ENCODE measurements at regions not wholly inside any gene's neighbourhood (a gene's known extent, or its start where the extent isn't known, plus 50 kb on each side); places are given as distances from the start of the nearest gene placed in this dataset.

DNA sequence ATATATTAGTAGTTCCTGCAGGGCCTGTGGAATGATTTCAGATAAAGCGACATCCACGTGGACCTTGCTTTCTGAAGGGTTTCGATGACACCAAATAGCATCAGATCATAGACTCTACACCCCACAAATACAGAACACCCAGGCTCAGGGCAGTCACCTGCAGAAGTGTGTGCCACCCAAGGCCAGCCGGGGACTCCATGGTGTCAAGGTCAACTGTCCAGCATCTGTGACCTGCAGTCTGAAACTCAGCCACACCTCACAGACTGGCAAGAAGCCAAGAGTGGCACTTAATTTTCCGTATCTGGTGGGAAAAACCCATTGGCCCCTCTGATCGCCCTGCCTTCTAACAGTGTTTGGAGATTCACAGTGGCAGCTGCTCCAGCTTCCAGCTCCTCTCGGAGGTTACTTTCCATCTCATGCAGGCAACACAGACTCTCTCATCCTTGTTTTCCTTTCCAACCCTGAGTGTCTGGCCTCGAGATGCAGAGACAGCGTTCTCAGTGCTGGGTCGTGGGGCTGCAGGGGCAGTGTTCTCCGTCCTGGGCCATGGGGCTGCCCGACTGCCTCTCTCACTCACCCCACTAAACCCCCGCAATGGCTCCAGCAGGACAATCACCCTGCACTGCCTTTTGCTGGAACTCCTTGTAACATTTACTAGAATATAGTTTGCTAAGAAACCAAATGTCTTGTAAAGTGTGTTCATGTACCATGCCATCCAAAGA, 221.9 kb downstream of the IRX2 start:
- Histone ChIP-seq H3K4me1 (no peaks in the 10 kb centered on the region), H3K27me3 (no peaks in the 10 kb centered on the region), H3K4me3 (no peak overlapping the region), H3K36me3 (no peaks in the 10 kb centered on the region), H3K9me3 (peaks cover 0 to 8% (median 3%) of the 10 kb centered on the region in 4 donors), H3K27ac (no peak overlapping the region)
- ATAC-seq (ENCODE audit: low FRiP score in 2 of 2) (no peak), DNase-seq (no peak)
- WGBS, 2 donors, result 76% methylated on average over 11 to 13 of the region's 13 CpGs
- TF ChIP-seq EP300 (IDR thresholded peaks at IDR 0.05) (no peak), POLR2A (IDR thresholded peaks at IDR 0.05) (no peak), POLR2AphosphoS5 (IDR thresholded peaks at IDR 0.05) (no peak)
- TF ChIP-seq, protein P1, sequence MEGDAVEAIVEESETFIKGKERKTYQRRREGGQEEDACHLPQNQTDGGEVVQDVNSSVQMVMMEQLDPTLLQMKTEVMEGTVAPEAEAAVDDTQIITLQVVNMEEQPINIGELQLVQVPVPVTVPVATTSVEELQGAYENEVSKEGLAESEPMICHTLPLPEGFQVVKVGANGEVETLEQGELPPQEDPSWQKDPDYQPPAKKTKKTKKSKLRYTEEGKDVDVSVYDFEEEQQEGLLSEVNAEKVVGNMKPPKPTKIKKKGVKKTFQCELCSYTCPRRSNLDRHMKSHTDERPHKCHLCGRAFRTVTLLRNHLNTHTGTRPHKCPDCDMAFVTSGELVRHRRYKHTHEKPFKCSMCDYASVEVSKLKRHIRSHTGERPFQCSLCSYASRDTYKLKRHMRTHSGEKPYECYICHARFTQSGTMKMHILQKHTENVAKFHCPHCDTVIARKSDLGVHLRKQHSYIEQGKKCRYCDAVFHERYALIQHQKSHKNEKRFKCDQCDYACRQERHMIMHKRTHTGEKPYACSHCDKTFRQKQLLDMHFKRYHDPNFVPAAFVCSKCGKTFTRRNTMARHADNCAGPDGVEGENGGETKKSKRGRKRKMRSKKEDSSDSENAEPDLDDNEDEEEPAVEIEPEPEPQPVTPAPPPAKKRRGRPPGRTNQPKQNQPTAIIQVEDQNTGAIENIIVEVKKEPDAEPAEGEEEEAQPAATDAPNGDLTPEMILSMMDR (IDR thresholded peaks at IDR 0.05), result no peak

DNA sequence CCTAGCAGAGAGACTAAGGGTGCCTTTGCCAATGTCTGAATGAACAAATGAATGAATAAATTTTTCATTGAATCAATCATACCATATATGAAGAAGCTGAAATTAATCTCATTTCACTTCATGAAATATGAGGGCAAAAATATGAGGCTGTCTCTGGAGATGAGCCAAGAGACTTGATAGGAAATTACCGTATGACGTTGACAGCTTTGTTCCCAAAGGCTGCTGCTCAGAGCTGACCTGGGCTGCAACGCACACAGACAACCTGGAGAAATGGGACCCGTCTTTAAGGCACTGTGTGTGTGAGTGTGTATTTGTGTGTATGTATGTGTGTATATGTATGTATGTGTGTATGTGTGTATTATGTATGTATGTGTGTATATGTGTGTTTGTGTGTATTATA, 226.1 kb downstream of the IRX2 start:
- Histone ChIP-seq H3K9me3 (no peaks in the 10 kb centered on the region), H3K27ac (no peak overlapping the region), H3K36me3 (no peaks in the 10 kb centered on the region), H3K4me3 (no peak overlapping the region), H3K27me3 (no peaks in the 10 kb centered on the region), H3K4me1 (no peaks in the 10 kb centered on the region)
- no peak for DNase-seq
- WGBS, 2 donors, result 54 to 62% methylated on average over 4 of the region's 4 CpGs
- TF ChIP-seq POLR2AphosphoS5 (IDR thresholded peaks at IDR 0.05) (no peak), POLR2A (IDR thresholded peaks at IDR 0.05) (no peak), EP300 (IDR thresholded peaks at IDR 0.05) (no peak)
- TF ChIP-seq, protein P1 (IDR thresholded peaks at IDR 0.05), result no peak
- no peak for ATAC-seq (ENCODE audit: low FRiP score in 2 of 2)

DNA sequence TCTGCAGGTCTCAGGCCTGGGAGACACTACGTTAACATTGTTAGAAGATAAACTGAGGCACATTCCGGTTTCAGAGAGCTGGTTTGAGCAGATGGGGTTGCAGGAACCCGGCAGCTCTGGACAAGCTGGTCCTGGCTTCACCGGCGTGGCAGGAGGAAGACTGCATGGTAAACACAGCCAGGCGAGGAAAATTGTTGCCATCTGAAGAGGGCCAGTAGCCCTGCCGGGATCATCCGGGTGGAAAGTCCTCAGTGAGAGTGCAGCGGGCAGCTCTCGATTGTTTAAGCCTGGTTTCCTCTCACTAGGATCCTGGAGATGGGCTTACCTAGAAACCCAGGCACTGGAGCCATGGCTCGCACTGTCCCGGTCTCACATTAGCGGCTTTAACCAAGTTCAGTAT, 226.9 kb downstream of the IRX2 start:
- TF ChIP-seq, protein P1 (IDR thresholded peaks at IDR 0.05), result no peak
- TF ChIP-seq POLR2AphosphoS5 (IDR thresholded peaks at IDR 0.05) (no peak), EP300 (IDR thresholded peaks at IDR 0.05) (no peak), POLR2A (IDR thresholded peaks at IDR 0.05) (no peak)
- Histone ChIP-seq H3K27ac (no peak overlapping the region), H3K9me3 (no peaks in the 10 kb centered on the region), H3K4me1 (no peaks in the 10 kb centered on the region), H3K27me3 (no peaks in the 10 kb centered on the region), H3K36me3 (no peaks in the 10 kb centered on the region), H3K4me3 (no peak overlapping the region)
- no peak for ATAC-seq (ENCODE audit: low FRiP score in 2 of 2)
- DNase-seq, result no peak
- 80 to 88% methylated on average over 10 to 13 of the region's 13 CpGs for WGBS, 2 donors

DNA sequence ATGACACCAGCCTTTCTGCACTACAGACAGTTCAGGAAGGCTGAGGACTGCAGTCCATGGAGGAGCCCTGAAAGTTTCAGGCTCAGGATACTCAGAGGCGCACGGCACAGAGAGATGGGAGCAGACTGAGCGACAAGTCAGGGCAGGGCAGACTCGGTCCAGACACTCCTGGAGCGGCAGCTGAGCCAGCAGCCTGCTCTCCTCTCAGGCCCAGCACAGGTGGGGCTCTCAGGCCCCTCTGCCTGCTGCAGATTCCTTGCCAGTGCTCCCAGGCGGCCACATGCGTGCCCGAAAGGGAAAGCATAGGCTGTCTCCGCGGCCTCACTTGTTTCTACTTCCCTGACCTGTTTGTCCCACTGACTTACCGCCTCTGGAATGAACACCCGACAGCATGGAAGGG, 228.3 kb downstream of the IRX2 start:
- TF ChIP-seq POLR2AphosphoS5 (IDR thresholded peaks at IDR 0.05), result no peak
- TF ChIP-seq, protein P1 (IDR thresholded peaks at IDR 0.05), result no peak
- no peak for TF ChIP-seq EP300 (IDR thresholded peaks at IDR 0.05)
- TF ChIP-seq POLR2A (IDR thresholded peaks at IDR 0.05), result no peak
- WGBS, 2 donors, result 81 to 86% methylated on average over 12 of the region's 12 CpGs
- DNase-seq (no peak), ATAC-seq (ENCODE audit: low FRiP score in 2 of 2) (no peak)
- no peaks in the 10 kb centered on the region for H3K9me3 ChIP-seq
- H3K4me3 ChIP-seq, result no peak overlapping the region
- no peaks in the 10 kb centered on the region for H3K27me3 ChIP-seq
- H3K36me3 ChIP-seq, result no peaks in the 10 kb centered on the region
- H3K4me1 ChIP-seq, result no peaks in the 10 kb centered on the region
- H3K27ac ChIP-seq, result no peak overlapping the region

DNA sequence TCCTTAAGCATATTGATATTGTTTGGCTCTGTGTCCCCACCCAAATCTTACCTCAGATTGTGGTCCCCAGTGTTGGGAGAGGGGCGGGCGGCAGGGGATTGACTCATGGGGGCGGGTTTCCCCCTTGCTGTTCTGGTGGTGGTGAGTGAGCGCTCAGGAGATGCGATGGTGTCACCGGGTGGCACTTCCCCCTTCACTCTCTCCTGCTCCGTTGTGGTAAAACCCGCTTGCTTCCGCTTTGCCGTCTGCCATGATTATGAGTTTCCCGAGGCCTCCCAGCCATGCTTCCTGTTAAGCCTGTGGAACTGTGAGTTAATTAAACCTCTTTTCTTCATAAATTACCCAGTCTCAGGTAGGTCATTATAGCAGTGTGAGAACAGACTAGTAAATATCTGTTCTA, 229.1 kb downstream of the IRX2 start:
- no peaks in the 10 kb centered on the region for H3K36me3 ChIP-seq
- H3K27ac ChIP-seq, result no peak overlapping the region
- H3K9me3 ChIP-seq, result no peaks in the 10 kb centered on the region
- DNase-seq (no peak), ATAC-seq (ENCODE audit: low FRiP score in 2 of 2) (no peak)
- no peaks in the 10 kb centered on the region for H3K4me1 ChIP-seq
- TF ChIP-seq EP300 (IDR thresholded peaks at IDR 0.05) (no peak), POLR2A (IDR thresholded peaks at IDR 0.05) (no peak), POLR2AphosphoS5 (IDR thresholded peaks at IDR 0.05) (no peak)
- TF ChIP-seq, protein P1 (IDR thresholded peaks at IDR 0.05), result no peak
- WGBS, 2 donors, result 84 to 92% methylated on average over 11 of the region's 11 CpGs
- no peak overlapping the region for H3K4me3 ChIP-seq
- H3K27me3 ChIP-seq, result no peaks in the 10 kb centered on the region
